ENCODE measurements at regions not wholly inside any gene's neighbourhood (a gene's known extent, or its start where the extent isn't known, plus 50 kb on each side); places are given as distances from the start of the nearest gene placed in this dataset.

DNA sequence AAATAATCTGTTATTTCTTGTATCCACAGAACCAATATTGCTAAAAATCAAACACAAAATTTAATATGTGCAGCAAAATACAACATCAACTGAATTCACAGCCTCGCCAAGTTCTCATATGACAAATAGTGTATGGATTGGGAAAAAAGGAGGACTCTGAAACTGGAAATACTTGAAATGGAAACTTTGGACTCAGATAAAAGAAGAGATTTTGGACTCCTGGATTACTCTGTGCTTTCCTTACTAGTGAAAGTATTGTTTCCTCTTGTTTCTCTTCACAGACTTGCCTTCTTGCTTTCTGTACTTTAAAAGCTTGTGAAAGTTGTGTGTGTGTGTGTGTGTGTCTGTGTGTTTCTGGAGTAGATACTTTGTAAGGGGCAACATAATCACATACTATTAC lies 1596.3 kb downstream of the PCDH9 start:
- H2AK9ac ChIP-seq (replicated peaks; ENCODE audit: low read depth, low read length, poor library complexity), result no peak overlapping the region
- BruUV-seq (replicated peaks), result no TSS peak
- H3K27ac ChIP-seq (ENCODE audit: insufficient read depth, low read length), result no peak overlapping the region
- H4K8ac ChIP-seq (ENCODE audit: low read depth in 2 of 2, low read length in 2 of 2), result no peak overlapping the region
- H3K9ac ChIP-seq (ENCODE audit: low read depth, low read length), result no peak overlapping the region
- no CpG with 5 or more reads among the region's 1 CpG for whole genome bisulfite sequencing, 2 experiments (ENCODE audit: extremely low coverage in 2 of 2, insufficient read length in 1 of 2)
- H3K4ac ChIP-seq (ENCODE audit: low read depth, low read length), result no peak overlapping the region
- no peak overlapping the region for H4K5ac ChIP-seq (ENCODE audit: low read depth, low read length)
- H2BK15ac ChIP-seq (ENCODE audit: low read depth, low read length), result no peak overlapping the region
- no peaks in the 10 kb centered on the region for H4K20me1 ChIP-seq (ENCODE audit: insufficient read depth, low read length)
- no peaks in the 10 kb centered on the region for H3K27me3 ChIP-seq (ENCODE audit: control insufficient read depth, insufficient read depth, low read length)
- H4K91ac ChIP-seq (ENCODE audit: insufficient read depth, low read depth, low read length), result no peak overlapping the region
- no peak overlapping the region for H3K56ac ChIP-seq (ENCODE audit: extremely low read depth, insufficient read depth, low read length)
- H2BK5ac ChIP-seq (ENCODE audit: low read depth, low read length, poor library complexity, severe bottlenecking), result no peak overlapping the region
- H3K18ac ChIP-seq (ENCODE audit: low read depth, low read length), result no peak overlapping the region
- ATAC-seq (ENCODE audit: low read depth), result no peak
- no peaks in the 10 kb centered on the region for H3K9me1 ChIP-seq (ENCODE audit: insufficient read depth, low read length)
- H3K36me3 ChIP-seq (ENCODE audit: control insufficient read depth, insufficient read depth, low read length), result no peaks in the 10 kb centered on the region
- H3K4me2 ChIP-seq (ENCODE audit: low read depth, low read length), result no peak overlapping the region
- no peaks in the 10 kb centered on the region for H3K79me1 ChIP-seq (ENCODE audit: low read depth in 1 of 2, low read length in 2 of 2)
- no peak overlapping the region for H2BK20ac ChIP-seq (ENCODE audit: low read depth, low read length)
- no peak for TF ChIP-seq CHD1 (IDR thresholded peaks at IDR 0.05; ENCODE audit: low read depth, low read length)
- TF ChIP-seq, protein P1, sequence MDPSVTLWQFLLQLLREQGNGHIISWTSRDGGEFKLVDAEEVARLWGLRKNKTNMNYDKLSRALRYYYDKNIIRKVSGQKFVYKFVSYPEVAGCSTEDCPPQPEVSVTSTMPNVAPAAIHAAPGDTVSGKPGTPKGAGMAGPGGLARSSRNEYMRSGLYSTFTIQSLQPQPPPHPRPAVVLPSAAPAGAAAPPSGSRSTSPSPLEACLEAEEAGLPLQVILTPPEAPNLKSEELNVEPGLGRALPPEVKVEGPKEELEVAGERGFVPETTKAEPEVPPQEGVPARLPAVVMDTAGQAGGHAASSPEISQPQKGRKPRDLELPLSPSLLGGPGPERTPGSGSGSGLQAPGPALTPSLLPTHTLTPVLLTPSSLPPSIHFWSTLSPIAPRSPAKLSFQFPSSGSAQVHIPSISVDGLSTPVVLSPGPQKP (IDR thresholded peaks at IDR 0.05; ENCODE audit: borderline replicate concordance, low read depth, low read length), result no peak
- H2AK5ac ChIP-seq (ENCODE audit: low read depth, low read length), result no peak overlapping the region
- H3K23ac ChIP-seq (ENCODE audit: low read depth, low read length), result no peak overlapping the region
- H3K4me1 ChIP-seq (ENCODE audit: control insufficient read depth, insufficient read depth, low read length), result no peaks in the 10 kb centered on the region
- intact Hi-C loops (cut with micrococcal nuclease), result loop anchor here (10.0 kb wide), 3 partner anchors 339 to 1479 kb away; no protein-coding TSS in a partner anchor
- H3K9me3 ChIP-seq (ENCODE audit: control insufficient read depth, insufficient read depth, low read length), result no peaks in the 10 kb centered on the region
- no peak for DNase-seq
- H2AFZ ChIP-seq (replicated peaks; ENCODE audit: low read length, poor library complexity), result no peak overlapping the region
- POLR2A ChIA-PET (ENCODE audit: unreplicated experiment), result no interaction called here
- no peak overlapping the region for H2BK120ac ChIP-seq (ENCODE audit: low read depth, low read length)
- in situ Hi-C loops (cut with MboI; ENCODE audit: low sequenced_read_pairs), result loop anchor here (10.0 to 25.0 kb wide), 3 partner anchors 809 to 1472 kb away; no protein-coding TSS in a partner anchor
- CTCF ChIA-PET, result no interaction called here
- H3K4me3 ChIP-seq (ENCODE audit: insufficient read depth, low read depth, low read length), result no peak overlapping the region
- H3K14ac ChIP-seq (replicated peaks; ENCODE audit: low read depth, low read length), result no peak overlapping the region
- dilution Hi-C loops (cut with HindIII; ENCODE audit: low sequenced_read_pairs, unreplicated experiment), result no loop called here
